Bone marrow (tissue), 2 donors: ENCODE measurements at regions not wholly inside any gene's neighbourhood (a gene's known extent, or its start where the extent isn't known, plus 50 kb on each side); places are given as distances from the start of the nearest gene placed in this dataset.

Source experiments
- DNase-seq, 2 donors: peaks; one replicate each; lab custom pipeline; 2025; lab: John Stamatoyannopoulos, UW

DNA sequence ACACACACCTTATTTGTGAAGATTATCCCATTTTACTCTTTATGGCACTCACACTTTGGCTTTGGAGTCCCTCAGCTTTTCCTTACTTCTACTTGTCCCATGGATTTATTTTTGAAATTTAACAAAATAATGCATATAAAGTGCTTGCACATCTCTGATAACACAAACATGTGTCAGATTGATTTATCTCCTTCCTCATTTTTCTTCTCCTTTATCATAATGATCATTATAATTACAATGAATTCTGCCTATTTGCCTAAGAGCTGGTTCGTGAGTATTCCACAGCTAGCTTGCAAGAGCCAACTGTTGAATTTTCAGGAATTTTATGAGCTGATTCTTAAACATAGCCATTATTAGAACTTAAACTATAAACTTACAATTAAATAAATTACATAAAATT is 347.7 kb downstream of the CHSY3 start:
- DNase-seq = peak in 1 of 2 donors; percentile 29

- DNase-seq = no peak
Observed at GRCh38 chr5:130243641-130244040, 339.4 kb downstream of the CHSY3 start.

DNA sequence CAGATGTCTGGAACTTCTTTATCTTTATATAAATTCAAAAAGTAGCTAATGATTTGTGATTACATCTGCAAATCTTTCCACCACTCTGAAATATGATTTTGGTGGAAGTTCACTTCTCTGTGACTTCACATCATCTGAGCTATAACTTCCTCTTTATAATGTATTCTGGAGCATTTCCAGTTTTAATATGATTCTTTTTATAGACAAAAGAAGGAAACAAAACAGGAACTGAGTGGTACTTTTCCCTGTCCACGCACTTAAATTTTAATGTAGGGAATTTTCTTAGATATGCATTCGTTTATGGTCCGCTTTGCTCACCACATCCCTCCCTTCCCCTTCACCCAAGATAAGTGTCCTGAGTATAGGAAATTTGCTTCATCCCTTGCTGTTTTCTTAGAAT is 333.5 kb downstream of the CHSY3 start:
- no peak for DNase-seq
